ENCODE measurements at regions not wholly inside any gene's neighbourhood (a gene's known extent, or its start where the extent isn't known, plus 50 kb on each side); places are given as distances from the start of the nearest gene placed in this dataset.
"Not testable (repeated sequence)": the region's sequence is repeated elsewhere in the genome, so short reads cannot be mapped to it uniquely, and the experiment has no call there.

- H3K9ac ChIP-seq (ENCODE audit: low read depth, low read length); H3K36me3 ChIP-seq (ENCODE audit: insufficient read depth, low read length); H3K9me3 ChIP-seq (ENCODE audit: control insufficient read depth, insufficient read depth, low read length); H3K4me1 ChIP-seq (ENCODE audit: insufficient read depth, low read length): not testable (repeated sequence)
Observed at GRCh38 chr1:120465900-120466299, 51.1 kb downstream of the NBPF8 start.

GRCh38 chr1:120477663-120478062 is 62.8 kb downstream of the NBPF8 start:
- not testable (repeated sequence) for H3K9me3 ChIP-seq (ENCODE audit: control insufficient read depth, insufficient read depth, low read length); H3K36me3 ChIP-seq (ENCODE audit: insufficient read depth, low read length)

GRCh38 chr1:120478400-120478799 is 63.6 kb downstream of the NBPF8 start:
- H3K9me3 ChIP-seq (ENCODE audit: control insufficient read depth, insufficient read depth, low read length); H3K4me1 ChIP-seq (ENCODE audit: insufficient read depth, low read length); H3K36me3 ChIP-seq (ENCODE audit: insufficient read depth, low read length): not testable (repeated sequence)

More at GRCh38 chr1:120477663-120478062, 62.8 kb downstream of the NBPF8 start:
- not testable (repeated sequence) for H3K9ac ChIP-seq (ENCODE audit: low read depth, low read length); H3K4me1 ChIP-seq (ENCODE audit: insufficient read depth, low read length)

GRCh38 chr1:120487542-120487941 is 72.7 kb downstream of the NBPF8 start:
- not testable (repeated sequence) for H3K4me1 ChIP-seq (ENCODE audit: insufficient read depth, low read length); H3K9me3 ChIP-seq (ENCODE audit: control insufficient read depth, insufficient read depth, low read length); H3K36me3 ChIP-seq (ENCODE audit: insufficient read depth, low read length); H3K9ac ChIP-seq (ENCODE audit: low read depth, low read length)

More at GRCh38 chr1:120478400-120478799, 63.6 kb downstream of the NBPF8 start:
- not testable (repeated sequence) for H3K9ac ChIP-seq (ENCODE audit: low read depth, low read length)

GRCh38 chr1:120489217-120489616 is 74.4 kb downstream of the NBPF8 start:
- H3K9me3 ChIP-seq (ENCODE audit: control insufficient read depth, insufficient read depth, low read length); H3K9ac ChIP-seq (ENCODE audit: low read depth, low read length); H3K36me3 ChIP-seq (ENCODE audit: insufficient read depth, low read length); H3K4me1 ChIP-seq (ENCODE audit: insufficient read depth, low read length): not testable (repeated sequence)

GRCh38 chr1:120497145-120497544 is 82.3 kb downstream of the NBPF8 start:
- H3K9me3 ChIP-seq (ENCODE audit: control insufficient read depth, insufficient read depth, low read length); H3K36me3 ChIP-seq (ENCODE audit: insufficient read depth, low read length); H3K9ac ChIP-seq (ENCODE audit: low read depth, low read length); H3K4me1 ChIP-seq (ENCODE audit: insufficient read depth, low read length): not testable (repeated sequence)

GRCh38 chr1:120503284-120503683 is 88.4 kb downstream of the NBPF8 start:
- not testable (repeated sequence) for H3K36me3 ChIP-seq (ENCODE audit: insufficient read depth, low read length); H3K4me1 ChIP-seq (ENCODE audit: insufficient read depth, low read length); H3K9me3 ChIP-seq (ENCODE audit: control insufficient read depth, insufficient read depth, low read length); H3K9ac ChIP-seq (ENCODE audit: low read depth, low read length)

- H3K9ac ChIP-seq (ENCODE audit: low read depth, low read length); H3K9me3 ChIP-seq (ENCODE audit: control insufficient read depth, insufficient read depth, low read length); H3K36me3 ChIP-seq (ENCODE audit: insufficient read depth, low read length); H3K4me1 ChIP-seq (ENCODE audit: insufficient read depth, low read length): not testable (repeated sequence)
Observed at GRCh38 chr1:120506352-120506751, 91.5 kb downstream of the NBPF8 start.

- H3K9me3 ChIP-seq (ENCODE audit: control insufficient read depth, insufficient read depth, low read length); H3K36me3 ChIP-seq (ENCODE audit: insufficient read depth, low read length); H3K4me1 ChIP-seq (ENCODE audit: insufficient read depth, low read length); H3K9ac ChIP-seq (ENCODE audit: low read depth, low read length): not testable (repeated sequence)
Observed at GRCh38 chr1:120508351-120508750, 93.5 kb downstream of the NBPF8 start.

- H3K36me3 ChIP-seq (ENCODE audit: insufficient read depth, low read length); H3K9me3 ChIP-seq (ENCODE audit: control insufficient read depth, insufficient read depth, low read length); H3K4me1 ChIP-seq (ENCODE audit: insufficient read depth, low read length); H3K9ac ChIP-seq (ENCODE audit: low read depth, low read length): not testable (repeated sequence)
Observed at GRCh38 chr1:120509258-120509657, 94.4 kb downstream of the NBPF8 start.

- not testable (repeated sequence) for H3K9me3 ChIP-seq (ENCODE audit: control insufficient read depth, insufficient read depth, low read length); H3K4me1 ChIP-seq (ENCODE audit: insufficient read depth, low read length); H3K36me3 ChIP-seq (ENCODE audit: insufficient read depth, low read length); H3K9ac ChIP-seq (ENCODE audit: low read depth, low read length)
Observed at GRCh38 chr1:120513099-120513498, 98.3 kb downstream of the NBPF8 start.

GRCh38 chr1:120513531-120513930 is 98.7 kb downstream of the NBPF8 start:
- not testable (repeated sequence) for H3K4me1 ChIP-seq (ENCODE audit: insufficient read depth, low read length); H3K9ac ChIP-seq (ENCODE audit: low read depth, low read length); H3K36me3 ChIP-seq (ENCODE audit: insufficient read depth, low read length); H3K9me3 ChIP-seq (ENCODE audit: control insufficient read depth, insufficient read depth, low read length)

GRCh38 chr1:120519196-120519595 is 104.4 kb downstream of the NBPF8 start:
- not testable (repeated sequence) for H3K9ac ChIP-seq (ENCODE audit: low read depth, low read length); H3K4me1 ChIP-seq (ENCODE audit: insufficient read depth, low read length); H3K36me3 ChIP-seq (ENCODE audit: insufficient read depth, low read length); H3K9me3 ChIP-seq (ENCODE audit: control insufficient read depth, insufficient read depth, low read length)

- not testable (repeated sequence) for H3K36me3 ChIP-seq (ENCODE audit: insufficient read depth, low read length); H3K9ac ChIP-seq (ENCODE audit: low read depth, low read length); H3K4me1 ChIP-seq (ENCODE audit: insufficient read depth, low read length); H3K9me3 ChIP-seq (ENCODE audit: control insufficient read depth, insufficient read depth, low read length)
Observed at GRCh38 chr1:120524416-120524815, 109.6 kb downstream of the NBPF8 start.

GRCh38 chr1:120525386-120525785 is 110.6 kb downstream of the NBPF8 start:
- H3K9ac ChIP-seq (ENCODE audit: low read depth, low read length); H3K4me1 ChIP-seq (ENCODE audit: insufficient read depth, low read length); H3K9me3 ChIP-seq (ENCODE audit: control insufficient read depth, insufficient read depth, low read length); H3K36me3 ChIP-seq (ENCODE audit: insufficient read depth, low read length): not testable (repeated sequence)

GRCh38 chr1:120529475-120530089 is 114.7 kb downstream of the NBPF8 start:
- H3K9ac ChIP-seq (ENCODE audit: low read depth, low read length); H3K4me1 ChIP-seq (ENCODE audit: insufficient read depth, low read length); H3K9me3 ChIP-seq (ENCODE audit: control insufficient read depth, insufficient read depth, low read length); H3K36me3 ChIP-seq (ENCODE audit: insufficient read depth, low read length): not testable (repeated sequence)
